ENCODE measurements at regions not wholly inside any gene's neighbourhood (a gene's known extent, or its start where the extent isn't known, plus 50 kb on each side); places are given as distances from the start of the nearest gene placed in this dataset.
A peak's percentile ranks its signal among the peaks of the same experiment; 100 is the strongest.

DNA sequence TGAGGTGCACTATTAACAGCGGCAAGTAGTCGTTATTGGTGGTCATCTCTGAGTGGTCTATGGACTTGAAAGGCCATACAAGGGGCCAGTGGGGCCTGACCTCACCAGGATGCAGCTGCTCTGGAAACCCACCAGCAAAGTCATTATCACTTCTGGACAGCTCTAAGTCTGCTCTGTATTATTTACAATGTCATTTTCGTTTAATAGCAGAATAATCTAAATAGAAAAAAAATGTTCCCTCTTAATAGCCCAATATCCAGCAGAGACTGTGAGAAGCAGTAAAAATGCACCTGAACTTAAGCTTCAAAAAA is 85.0 kb upstream of the EED start:
- H3K9me3 ChIP-seq (ENCODE audit: control extremely low read depth in 1 of 3, control insufficient read depth in 2 of 3, insufficient read depth in 1 of 3, low read length in 2 of 3) = no peaks in the 10 kb centered on the region
- 100% methylated on average over 2 of the region's 3 CpGs for WGBS (ENCODE audit: insufficient coverage)
- H3K36me3 ChIP-seq (replicated peaks in 1 of 2; ENCODE audit: control extremely low read depth in 1 of 2, control insufficient read depth in 1 of 2, extremely low read depth in 1 of 2, insufficient read depth in 2 of 2, low read length in 1 of 2) = no peaks in the 10 kb centered on the region
- H3K4me1 ChIP-seq (ENCODE audit: control insufficient read depth in 2 of 2, insufficient read depth in 2 of 2, low read length in 2 of 2) = peaks cover 7 to 14% of the 10 kb centered on the region in 2 donors
- intact Hi-C loops (cut with micrococcal nuclease) = no loop called here
- no peak overlapping the region for H3K4me3 Mint-ChIP-seq
- H3K27ac ChIP-seq (ENCODE audit: low read length in 2 of 2) = no peak overlapping the region
- H3K27me3 ChIP-seq (replicated peaks in 1 of 4; ENCODE audit: control extremely low read depth in 1 of 4, control insufficient read depth in 3 of 4, insufficient read depth in 4 of 4, low read length in 3 of 4) = no peaks in the 10 kb centered on the region
- TF ChIP-seq, protein P1, sequence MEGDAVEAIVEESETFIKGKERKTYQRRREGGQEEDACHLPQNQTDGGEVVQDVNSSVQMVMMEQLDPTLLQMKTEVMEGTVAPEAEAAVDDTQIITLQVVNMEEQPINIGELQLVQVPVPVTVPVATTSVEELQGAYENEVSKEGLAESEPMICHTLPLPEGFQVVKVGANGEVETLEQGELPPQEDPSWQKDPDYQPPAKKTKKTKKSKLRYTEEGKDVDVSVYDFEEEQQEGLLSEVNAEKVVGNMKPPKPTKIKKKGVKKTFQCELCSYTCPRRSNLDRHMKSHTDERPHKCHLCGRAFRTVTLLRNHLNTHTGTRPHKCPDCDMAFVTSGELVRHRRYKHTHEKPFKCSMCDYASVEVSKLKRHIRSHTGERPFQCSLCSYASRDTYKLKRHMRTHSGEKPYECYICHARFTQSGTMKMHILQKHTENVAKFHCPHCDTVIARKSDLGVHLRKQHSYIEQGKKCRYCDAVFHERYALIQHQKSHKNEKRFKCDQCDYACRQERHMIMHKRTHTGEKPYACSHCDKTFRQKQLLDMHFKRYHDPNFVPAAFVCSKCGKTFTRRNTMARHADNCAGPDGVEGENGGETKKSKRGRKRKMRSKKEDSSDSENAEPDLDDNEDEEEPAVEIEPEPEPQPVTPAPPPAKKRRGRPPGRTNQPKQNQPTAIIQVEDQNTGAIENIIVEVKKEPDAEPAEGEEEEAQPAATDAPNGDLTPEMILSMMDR (IDR thresholded peaks at IDR 0.05) = no peak
- TF ChIP-seq EZH2 (IDR thresholded peaks at IDR 0.05; ENCODE audit: borderline replicate concordance, insufficient read depth, low read depth, low read length, poor library complexity, severe bottlenecking) = no peak
- DNase-seq = no peak
- ATAC-seq (ENCODE audit: low read depth) = no peak
- no peaks in the 10 kb centered on the region for H3K79me2 ChIP-seq (ENCODE audit: control insufficient read depth, insufficient read depth, low read length)
- POLR2A ChIA-PET = no interaction called here
- peaks cover 20% of the 10 kb centered on the region for H3K4me1 Mint-ChIP-seq
- no peaks in the 10 kb centered on the region for H4K20me1 ChIP-seq (ENCODE audit: control insufficient read depth, insufficient read depth, low read length, poor library complexity, severe bottlenecking)
- H2AFZ ChIP-seq (ENCODE audit: insufficient read depth, low read depth, low read length, poor library complexity, severe bottlenecking) = peak overlapping the region; percentile 66
- no peaks in the 10 kb centered on the region for H3K27me3 Mint-ChIP-seq
- no peaks in the 10 kb centered on the region for H3K9me3 Mint-ChIP-seq (ENCODE audit: insufficient read depth)
- H3K4me3 ChIP-seq (ENCODE audit: control extremely low read depth in 1 of 5, extremely low read depth in 1 of 5, insufficient read depth in 1 of 5, low read depth in 2 of 5, low read length in 4 of 5) = no peak overlapping the region
- CTCF ChIA-PET = interaction anchor here (1.4 to 3.0 kb wide), 4 partner anchors 34 to 118 kb away, joined by 4 to 10 read pairs (median 5); no protein-coding TSS in a partner anchor
- H3K9ac ChIP-seq (ENCODE audit: low read length) = no peak overlapping the region
- peak overlapping the region; percentile 71 for H3K27ac Mint-ChIP-seq
- H3K4me2 ChIP-seq (replicated peaks; ENCODE audit: low read depth, low read length, poor library complexity, severe bottlenecking) = peak overlapping the region; percentile 17

DNA sequence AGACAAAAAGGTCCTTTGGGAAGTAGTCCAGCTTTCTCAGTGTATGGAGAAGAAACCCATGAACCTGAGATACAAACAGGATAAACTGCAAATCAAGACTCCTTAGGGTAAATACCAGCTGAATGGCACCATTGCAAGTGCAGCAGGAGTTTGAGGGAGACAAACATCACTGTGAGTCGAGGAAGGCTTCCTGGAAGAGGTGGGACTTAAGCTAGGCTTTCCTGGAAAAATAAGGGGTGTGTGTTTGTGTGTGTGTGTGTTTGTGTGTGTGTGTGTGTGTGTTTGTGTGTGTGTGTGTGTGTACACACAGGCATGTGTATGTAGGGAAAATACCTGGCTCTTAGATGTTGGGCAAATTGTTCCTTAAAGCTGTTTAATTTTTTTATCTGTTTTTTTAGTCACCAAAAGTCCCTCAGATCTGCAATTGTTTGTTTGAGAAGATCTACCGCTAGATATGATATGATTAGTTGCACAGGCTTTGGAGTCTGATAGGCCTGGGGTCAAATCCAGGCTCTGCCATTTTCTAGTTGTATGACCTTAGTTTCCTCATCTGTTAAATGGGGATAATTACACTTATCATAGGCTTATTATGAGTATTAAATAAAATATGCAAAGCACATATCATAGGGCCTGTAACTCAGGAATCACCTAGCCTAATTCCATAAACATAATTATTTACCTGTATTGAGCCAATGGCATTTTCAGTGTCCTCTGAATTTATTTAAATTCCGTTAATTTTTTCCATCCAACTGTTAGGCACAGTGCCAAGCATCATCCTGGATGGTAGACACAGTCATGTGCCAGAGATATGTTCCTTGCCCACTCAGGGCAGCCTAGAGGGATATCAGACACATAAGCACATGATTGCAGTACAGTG is 85.6 kb upstream of the EED start:
- peaks cover 7 to 14% of the 10 kb centered on the region in 2 donors for H3K4me1 ChIP-seq (ENCODE audit: control insufficient read depth in 2 of 2, insufficient read depth in 2 of 2, low read length in 2 of 2)
- H3K9me3 ChIP-seq (ENCODE audit: control extremely low read depth in 1 of 3, control insufficient read depth in 2 of 3, insufficient read depth in 1 of 3, low read length in 2 of 3) = no peaks in the 10 kb centered on the region
- H3K4me1 Mint-ChIP-seq = peaks cover 20% of the 10 kb centered on the region
- H3K9ac ChIP-seq (ENCODE audit: low read length) = no peak overlapping the region
- no peaks in the 10 kb centered on the region for H3K27me3 ChIP-seq (replicated peaks in 1 of 4; ENCODE audit: control extremely low read depth in 1 of 4, control insufficient read depth in 3 of 4, insufficient read depth in 4 of 4, low read length in 3 of 4)
- H2AFZ ChIP-seq (ENCODE audit: insufficient read depth, low read depth, low read length, poor library complexity, severe bottlenecking) = peak overlapping the region; percentile 66
- no peak overlapping the region for H3K4me2 ChIP-seq (replicated peaks; ENCODE audit: low read depth, low read length, poor library complexity, severe bottlenecking)
- 100% methylated on average over 2 of the region's 3 CpGs for WGBS (ENCODE audit: insufficient coverage)
- no peak for TF ChIP-seq EZH2 (IDR thresholded peaks at IDR 0.05; ENCODE audit: borderline replicate concordance, insufficient read depth, low read depth, low read length, poor library complexity, severe bottlenecking)
- TF ChIP-seq, protein P1 (IDR thresholded peaks at IDR 0.05) = no peak
- H3K79me2 ChIP-seq (ENCODE audit: control insufficient read depth, insufficient read depth, low read length) = no peaks in the 10 kb centered on the region
- H3K27ac Mint-ChIP-seq = no peak overlapping the region
- ATAC-seq (ENCODE audit: low read depth) (no peak), DNase-seq (no peak)
- H4K20me1 ChIP-seq (ENCODE audit: control insufficient read depth, insufficient read depth, low read length, poor library complexity, severe bottlenecking) = no peaks in the 10 kb centered on the region
- no peaks in the 10 kb centered on the region for H3K9me3 Mint-ChIP-seq (ENCODE audit: insufficient read depth)
- intact Hi-C loops (cut with micrococcal nuclease) = no loop called here
- H3K4me3 Mint-ChIP-seq = no peak overlapping the region
- H3K4me3 ChIP-seq (ENCODE audit: control extremely low read depth in 1 of 5, extremely low read depth in 1 of 5, insufficient read depth in 1 of 5, low read depth in 2 of 5, low read length in 4 of 5) = no peak overlapping the region
- no peak overlapping the region for H3K27ac ChIP-seq (ENCODE audit: low read length in 2 of 2)
- CTCF ChIA-PET = interaction anchor here (1.4 to 3.0 kb wide), 3 partner anchors 35 to 89 kb away, joined by 4 to 10 read pairs (median 5); no protein-coding TSS in a partner anchor
- no peaks in the 10 kb centered on the region for H3K27me3 Mint-ChIP-seq
- no peaks in the 10 kb centered on the region for H3K36me3 ChIP-seq (replicated peaks in 1 of 2; ENCODE audit: control extremely low read depth in 1 of 2, control insufficient read depth in 1 of 2, extremely low read depth in 1 of 2, insufficient read depth in 2 of 2, low read length in 1 of 2)
- POLR2A ChIA-PET = no interaction called here
